Prostate gland (tissue), 2 donors: ENCODE measurements at regions not wholly inside any gene's neighbourhood (a gene's known extent, or its start where the extent isn't known, plus 50 kb on each side); places are given as distances from the start of the nearest gene placed in this dataset.

Source experiments
- POLR2A ChIP-seq: fragments of 450-650 bp; IDR thresholded peaks from one replicate; pipeline ENCODE4 v1.6.1; 2016; ENCODE audit warnings: antibody characterized with exemption, mild to moderate bottlenecking
- POLR2AphosphoS5 ChIP-seq: sonication (generic); formaldehyde crosslinking; IDR thresholded peaks from one replicate; pipeline ENCODE4 v1.6.1; 2017; ENCODE audit warnings: antibody characterized with exemption
- TF ChIP-seq, protein P1 (sequence below), 4 experiments: fragments of 200-600 bp in 2 of 4; fragments of 450-650 bp in 2 of 4; sonication (generic) in 2 of 4; IDR thresholded peaks; 1 replicate in 3 of 4; 2 replicates in 1 of 4; pipeline ENCODE4 v1.5.1; 2016 to 2019; ENCODE audit warnings: antibody characterized with exemption in 4 of 4, mild to moderate bottlenecking in 2 of 4, moderate library complexity in 2 of 4

- TF ChIP-seq, protein P1, sequence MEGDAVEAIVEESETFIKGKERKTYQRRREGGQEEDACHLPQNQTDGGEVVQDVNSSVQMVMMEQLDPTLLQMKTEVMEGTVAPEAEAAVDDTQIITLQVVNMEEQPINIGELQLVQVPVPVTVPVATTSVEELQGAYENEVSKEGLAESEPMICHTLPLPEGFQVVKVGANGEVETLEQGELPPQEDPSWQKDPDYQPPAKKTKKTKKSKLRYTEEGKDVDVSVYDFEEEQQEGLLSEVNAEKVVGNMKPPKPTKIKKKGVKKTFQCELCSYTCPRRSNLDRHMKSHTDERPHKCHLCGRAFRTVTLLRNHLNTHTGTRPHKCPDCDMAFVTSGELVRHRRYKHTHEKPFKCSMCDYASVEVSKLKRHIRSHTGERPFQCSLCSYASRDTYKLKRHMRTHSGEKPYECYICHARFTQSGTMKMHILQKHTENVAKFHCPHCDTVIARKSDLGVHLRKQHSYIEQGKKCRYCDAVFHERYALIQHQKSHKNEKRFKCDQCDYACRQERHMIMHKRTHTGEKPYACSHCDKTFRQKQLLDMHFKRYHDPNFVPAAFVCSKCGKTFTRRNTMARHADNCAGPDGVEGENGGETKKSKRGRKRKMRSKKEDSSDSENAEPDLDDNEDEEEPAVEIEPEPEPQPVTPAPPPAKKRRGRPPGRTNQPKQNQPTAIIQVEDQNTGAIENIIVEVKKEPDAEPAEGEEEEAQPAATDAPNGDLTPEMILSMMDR (IDR thresholded peaks at IDR 0.05), result no peak
- TF ChIP-seq POLR2AphosphoS5 (no peak), POLR2A (no peak)
These were observed 337.2 kb upstream of the AJAP1 start for GRCh38 chr1:4317207-4317606.
